KMS-11 (cell line): ENCODE measurements at regions not wholly inside any gene's neighbourhood (a gene's known extent, or its start where the extent isn't known, plus 50 kb on each side); places are given as distances from the start of the nearest gene placed in this dataset.

Experiments used
- H2AFZ ChIP-seq: fragments of 200-600 bp; sonication (generic); 2 replicates; pipeline ENCODE4 v1.6.1; 2016; ENCODE audit warnings: antibody characterized with exemption, mixed run types, low read depth
- H3K27ac ChIP-seq: fragments of 200-600 bp; sonication (generic); 2 replicates; pipeline ENCODE4 v1.6.1; 2016; ENCODE audit warnings: mild to moderate bottlenecking, mixed run types
- H3K27me3 ChIP-seq: fragments of 200-600 bp; sonication (generic); 2 replicates; pipeline ENCODE4 v1.6.1; 2017; ENCODE audit warnings: mild to moderate bottlenecking, low read depth, mixed run types, moderate library complexity; ENCODE audit not compliant: insufficient read depth
- H3K36me3 ChIP-seq: fragments of 200-600 bp; sonication (generic); 2 replicates; pipeline ENCODE4 v1.6.1; 2017; ENCODE audit warnings: mild to moderate bottlenecking, mixed run types; ENCODE audit not compliant: insufficient read depth
- H3K4me1 ChIP-seq: fragments of 200-600 bp; sonication (generic); 2 replicates; pipeline ENCODE4 v1.6.1; 2016; ENCODE audit warnings: mild to moderate bottlenecking, low read depth, mixed run types; ENCODE audit not compliant: poor library complexity, severe bottlenecking
- H3K4me2 ChIP-seq: fragments of 200-600 bp; sonication (generic); 2 replicates; pipeline ENCODE4 v1.7.0; 2016; ENCODE audit warnings: mild to moderate bottlenecking, mixed run types
- H3K4me3 ChIP-seq: fragments of 200-600 bp; sonication (generic); IDR thresholded peaks from 2 replicates; pipeline ENCODE4 v1.6.1; 2017; ENCODE audit warnings: low read depth, low read length, mixed read lengths; ENCODE audit not compliant: insufficient read depth
- H3K79me2 ChIP-seq: fragments of 200-600 bp; sonication (generic); 2 replicates; pipeline ENCODE4 v1.6.1; 2016; ENCODE audit warnings: low read depth, mixed run types; ENCODE audit not compliant: insufficient read depth
- H3K9ac ChIP-seq: fragments of 200-600 bp; sonication (generic); 2 replicates; pipeline ENCODE4 v1.6.1; 2016; ENCODE audit warnings: mild to moderate bottlenecking, mixed run types
- H4K20me1 ChIP-seq: fragments of 200-600 bp; sonication (generic); 2 replicates; pipeline ENCODE4 v1.6.1; 2016; ENCODE audit warnings: mild to moderate bottlenecking, mixed run types; ENCODE audit not compliant: insufficient read depth
- CTCF ChIP-seq: fragments of 200-600 bp; sonication (generic); conservative IDR thresholded peaks from 2 replicates; pipeline ENCODE4 v1.6.1; 2017; ENCODE audit warnings: low read depth, mild to moderate bottlenecking, antibody characterized with exemption, low read length, moderate library complexity, mixed read lengths

GRCh38 chr6:23498013-23498412 lies 628.0 kb upstream of the NRSN1 start:
- no peaks in the 10 kb centered on the region for H3K4me1 ChIP-seq
- H3K79me2 ChIP-seq, result no peaks in the 10 kb centered on the region
- no peak overlapping the region for H2AFZ ChIP-seq
- no peaks in the 10 kb centered on the region for H4K20me1 ChIP-seq
- TF ChIP-seq CTCF, result no peak
- H3K27ac ChIP-seq, result no peak overlapping the region
- no peaks in the 10 kb centered on the region for H3K36me3 ChIP-seq
- no peak overlapping the region for H3K4me2 ChIP-seq
- no peak overlapping the region for H3K4me3 ChIP-seq
- H3K9ac ChIP-seq, result no peak overlapping the region
- H3K27me3 ChIP-seq, result no peaks in the 10 kb centered on the region

GRCh38 chr6:23499549-23499948 lies 626.5 kb upstream of the NRSN1 start:
- Histone ChIP-seq H4K20me1 (no peaks in the 10 kb centered on the region), H3K36me3 (no peaks in the 10 kb centered on the region), H3K4me2 (no peak overlapping the region), H3K4me1 (no peaks in the 10 kb centered on the region), H3K4me3 (no peak overlapping the region), H3K27me3 (no peaks in the 10 kb centered on the region), H3K9ac (no peak overlapping the region), H3K79me2 (no peaks in the 10 kb centered on the region), H3K27ac (no peak overlapping the region), H2AFZ (no peak overlapping the region)
- TF ChIP-seq CTCF, result no peak

GRCh38 chr6:23503173-23503572 lies 622.8 kb upstream of the NRSN1 start:
- Histone ChIP-seq H4K20me1 (no peaks in the 10 kb centered on the region), H3K27ac (no peak overlapping the region), H2AFZ (no peak overlapping the region), H3K79me2 (no peaks in the 10 kb centered on the region), H3K4me1 (no peaks in the 10 kb centered on the region), H3K27me3 (no peaks in the 10 kb centered on the region), H3K9ac (no peak overlapping the region), H3K4me3 (no peak overlapping the region), H3K36me3 (no peaks in the 10 kb centered on the region), H3K4me2 (no peak overlapping the region)
- TF ChIP-seq CTCF, result no peak

- Histone ChIP-seq H4K20me1 (no peaks in the 10 kb centered on the region), H3K27ac (no peak overlapping the region), H3K9ac (no peak overlapping the region), H2AFZ (no peak overlapping the region), H3K36me3 (no peaks in the 10 kb centered on the region), H3K79me2 (no peaks in the 10 kb centered on the region), H3K4me2 (no peak overlapping the region), H3K4me1 (no peaks in the 10 kb centered on the region), H3K4me3 (no peak overlapping the region), H3K27me3 (no peaks in the 10 kb centered on the region)
- no peak for TF ChIP-seq CTCF
Measured at GRCh38 chr6:23505026-23505425, 621.0 kb upstream of the NRSN1 start.
